ENCODE measurements at regions not wholly inside any gene's neighbourhood (a gene's known extent, or its start where the extent isn't known, plus 50 kb on each side); places are given as distances from the start of the nearest gene placed in this dataset.

GRCh38 chr10:107546284-107546683 is 381.8 kb upstream of the SORCS1 start:
- WGBS (ENCODE audit: insufficient coverage) = 100% methylated on average over 1 of the region's 1 CpG

GRCh38 chr10:107545717-107546116 is 381.2 kb upstream of the SORCS1 start:
- Histone ChIP-seq H3K9me3 (ENCODE audit: control extremely low read depth in 1 of 5, control insufficient read depth in 4 of 5, insufficient read depth in 2 of 5, low read depth in 1 of 5, low read length in 4 of 5) (no peaks in the 10 kb centered on the region), H3K27me3 (replicated peaks in 2 of 5; ENCODE audit: control insufficient read depth in 4 of 5, insufficient read depth in 5 of 5, low read length in 4 of 5) (peaks cover 0 to 2% (median 0%) of the 10 kb centered on the region in 5 experiments), H3K4me1 (ENCODE audit: control extremely low read depth in 1 of 4, control insufficient read depth in 4 of 4, insufficient read depth in 4 of 4, low read length in 3 of 4) (no peaks in the 10 kb centered on the region), H3K27ac (ENCODE audit: insufficient read depth in 1 of 2, low read depth in 1 of 2, low read length in 2 of 2, poor library complexity in 1 of 2, severe bottlenecking in 2 of 2) (no peak overlapping the region), H3K36me3 (ENCODE audit: control insufficient read depth in 4 of 4, insufficient read depth in 4 of 4, low read length in 3 of 4) (no peaks in the 10 kb centered on the region), H3K4me3 (ENCODE audit: control insufficient read depth in 1 of 7, extremely low read depth in 1 of 7, insufficient read depth in 4 of 7, low read depth in 2 of 7, low read length in 6 of 7) (no peak overlapping the region)
- WGBS (ENCODE audit: insufficient coverage) = 97% methylated on average over 16 of the region's 18 CpGs
- POLR2A ChIA-PET = no interaction called here
- no peak for DNase-seq
- CTCF ChIA-PET = no interaction called here

More at GRCh38 chr10:107546284-107546683, 381.8 kb upstream of the SORCS1 start:
- CTCF ChIA-PET = no interaction called here
- POLR2A ChIA-PET = no interaction called here
- no peak overlapping the region for H3K4me3 ChIP-seq (ENCODE audit: control insufficient read depth in 1 of 7, extremely low read depth in 1 of 7, insufficient read depth in 4 of 7, low read depth in 2 of 7, low read length in 6 of 7)
- DNase-seq = no peak
- peaks cover 0 to 2% (median 0%) of the 10 kb centered on the region in 5 experiments for H3K27me3 ChIP-seq (replicated peaks in 2 of 5; ENCODE audit: control insufficient read depth in 4 of 5, insufficient read depth in 5 of 5, low read length in 4 of 5)
- H3K9me3 ChIP-seq (ENCODE audit: control extremely low read depth in 1 of 5, control insufficient read depth in 4 of 5, insufficient read depth in 2 of 5, low read depth in 1 of 5, low read length in 4 of 5) = no peaks in the 10 kb centered on the region
- H3K27ac ChIP-seq (ENCODE audit: insufficient read depth in 1 of 2, low read depth in 1 of 2, low read length in 2 of 2, poor library complexity in 1 of 2, severe bottlenecking in 2 of 2) = no peak overlapping the region
- no peaks in the 10 kb centered on the region for H3K4me1 ChIP-seq (ENCODE audit: control extremely low read depth in 1 of 4, control insufficient read depth in 4 of 4, insufficient read depth in 4 of 4, low read length in 3 of 4)
- no peaks in the 10 kb centered on the region for H3K36me3 ChIP-seq (ENCODE audit: control insufficient read depth in 4 of 4, insufficient read depth in 4 of 4, low read length in 3 of 4)

DNA sequence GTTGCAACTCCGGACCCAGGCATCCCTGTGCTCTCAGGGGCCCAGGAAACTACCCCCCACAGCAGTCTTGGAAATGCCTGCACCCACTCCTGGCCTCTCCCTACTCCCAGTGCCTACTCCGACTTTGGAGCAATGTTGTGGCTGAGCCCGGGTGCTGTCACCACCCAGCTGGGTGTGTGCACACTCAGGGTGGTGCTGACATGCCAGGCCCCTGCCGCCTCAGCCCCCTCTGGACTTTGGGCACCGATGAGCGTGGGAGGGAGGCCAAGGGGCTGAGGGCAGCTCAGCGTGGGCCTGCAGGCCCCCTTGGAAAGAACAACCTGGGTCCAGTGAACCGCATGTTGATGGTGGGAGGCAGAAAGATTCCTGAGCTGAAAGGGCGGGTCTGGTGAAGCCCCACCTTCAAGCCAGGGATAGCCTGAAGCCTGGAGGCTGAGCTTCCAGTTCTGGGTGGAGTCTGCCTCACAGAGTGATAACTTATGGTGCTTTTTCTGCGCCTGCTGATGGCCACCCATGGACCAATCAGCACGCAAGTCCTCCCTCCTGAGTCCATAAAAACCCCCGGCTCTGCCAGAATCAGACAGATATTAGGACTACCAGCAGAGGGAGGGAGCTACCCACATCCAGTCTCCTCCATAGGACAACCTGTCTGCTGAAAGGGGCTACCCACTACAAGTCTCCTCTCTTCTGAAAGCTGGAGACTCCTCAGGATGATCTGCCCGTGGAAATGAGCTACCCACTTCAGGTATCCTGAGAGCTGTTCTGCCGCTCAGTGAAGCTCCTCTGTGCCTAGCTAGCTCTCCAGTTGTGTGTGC is 380.4 kb upstream of the SORCS1 start:
- Histone ChIP-seq H3K4me3 (ENCODE audit: control insufficient read depth in 1 of 7, extremely low read depth in 1 of 7, insufficient read depth in 4 of 7, low read depth in 2 of 7, low read length in 6 of 7) (no peak overlapping the region), H3K27me3 (replicated peaks in 2 of 5; ENCODE audit: control insufficient read depth in 4 of 5, insufficient read depth in 5 of 5, low read length in 4 of 5) (peaks cover 0 to 2% (median 0%) of the 10 kb centered on the region in 5 experiments), H3K9me3 (ENCODE audit: control extremely low read depth in 1 of 5, control insufficient read depth in 4 of 5, insufficient read depth in 2 of 5, low read depth in 1 of 5, low read length in 4 of 5) (no peaks in the 10 kb centered on the region), H3K4me1 (ENCODE audit: control extremely low read depth in 1 of 4, control insufficient read depth in 4 of 4, insufficient read depth in 4 of 4, low read length in 3 of 4) (no peaks in the 10 kb centered on the region), H3K36me3 (ENCODE audit: control insufficient read depth in 4 of 4, insufficient read depth in 4 of 4, low read length in 3 of 4) (no peaks in the 10 kb centered on the region), H3K27ac (ENCODE audit: insufficient read depth in 1 of 2, low read depth in 1 of 2, low read length in 2 of 2, poor library complexity in 1 of 2, severe bottlenecking in 2 of 2) (no peak overlapping the region)
- 90% methylated on average over 14 of the region's 14 CpGs for WGBS (ENCODE audit: insufficient coverage)
- DNase-seq = no peak
- ChIA-PET CTCF (no interaction called here), POLR2A (no interaction called here)

GRCh38 chr10:107542607-107543006 is 378.1 kb upstream of the SORCS1 start:
- Histone ChIP-seq H3K27me3 (replicated peaks in 2 of 5; ENCODE audit: control insufficient read depth in 4 of 5, insufficient read depth in 5 of 5, low read length in 4 of 5) (peaks cover 0 to 2% (median 0%) of the 10 kb centered on the region in 5 experiments), H3K4me1 (ENCODE audit: control extremely low read depth in 1 of 4, control insufficient read depth in 4 of 4, insufficient read depth in 4 of 4, low read length in 3 of 4) (no peaks in the 10 kb centered on the region), H3K27ac (ENCODE audit: insufficient read depth in 1 of 2, low read depth in 1 of 2, low read length in 2 of 2, poor library complexity in 1 of 2, severe bottlenecking in 2 of 2) (no peak overlapping the region), H3K36me3 (ENCODE audit: control insufficient read depth in 4 of 4, insufficient read depth in 4 of 4, low read length in 3 of 4) (no peaks in the 10 kb centered on the region), H3K9me3 (ENCODE audit: control extremely low read depth in 1 of 5, control insufficient read depth in 4 of 5, insufficient read depth in 2 of 5, low read depth in 1 of 5, low read length in 4 of 5) (peaks cover 0 to 1% (median 0%) of the 10 kb centered on the region in 5 experiments), H3K4me3 (ENCODE audit: control insufficient read depth in 1 of 7, extremely low read depth in 1 of 7, insufficient read depth in 4 of 7, low read depth in 2 of 7, low read length in 6 of 7) (no peak overlapping the region)
- CTCF ChIA-PET = no interaction called here
- 100% methylated on average over 2 of the region's 5 CpGs for WGBS (ENCODE audit: insufficient coverage)
- POLR2A ChIA-PET = no interaction called here
- DNase-seq = no peak

DNA sequence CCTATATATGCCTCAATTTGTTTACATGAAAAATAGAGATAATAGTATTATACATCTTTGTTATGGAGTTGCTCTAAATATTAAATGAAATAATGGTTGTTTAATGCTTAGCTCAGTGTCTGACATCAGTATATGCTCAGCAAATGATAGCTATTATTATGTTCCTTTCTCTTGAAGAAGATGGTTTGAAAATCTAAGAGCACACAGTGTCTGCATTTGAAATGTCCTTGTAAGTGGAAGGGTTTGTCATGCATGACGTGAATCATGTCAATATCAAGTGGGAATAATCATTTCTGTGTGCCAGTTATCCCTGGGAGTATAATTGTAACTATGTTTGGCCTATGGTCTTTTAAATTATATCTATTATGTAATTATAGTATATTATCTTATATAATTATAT is 377.5 kb upstream of the SORCS1 start:
- Histone ChIP-seq H3K36me3 (ENCODE audit: control insufficient read depth in 4 of 4, insufficient read depth in 4 of 4, low read length in 3 of 4) (no peaks in the 10 kb centered on the region), H3K27ac (ENCODE audit: insufficient read depth in 1 of 2, low read depth in 1 of 2, low read length in 2 of 2, poor library complexity in 1 of 2, severe bottlenecking in 2 of 2) (no peak overlapping the region), H3K4me3 (ENCODE audit: control insufficient read depth in 1 of 7, extremely low read depth in 1 of 7, insufficient read depth in 4 of 7, low read depth in 2 of 7, low read length in 6 of 7) (no peak overlapping the region), H3K4me1 (ENCODE audit: control extremely low read depth in 1 of 4, control insufficient read depth in 4 of 4, insufficient read depth in 4 of 4, low read length in 3 of 4) (no peaks in the 10 kb centered on the region), H3K27me3 (replicated peaks in 2 of 5; ENCODE audit: control insufficient read depth in 4 of 5, insufficient read depth in 5 of 5, low read length in 4 of 5) (peaks cover 0 to 2% (median 0%) of the 10 kb centered on the region in 5 experiments), H3K9me3 (ENCODE audit: control extremely low read depth in 1 of 5, control insufficient read depth in 4 of 5, insufficient read depth in 2 of 5, low read depth in 1 of 5, low read length in 4 of 5) (peaks cover 0 to 1% (median 0%) of the 10 kb centered on the region in 5 experiments)
- no peak for DNase-seq
- POLR2A ChIA-PET = no interaction called here
- CTCF ChIA-PET = no interaction called here
- no CpG with 5 or more reads among the region's 1 CpG for WGBS (ENCODE audit: insufficient coverage)

- ChIA-PET POLR2A (no interaction called here), CTCF (no interaction called here)
- Histone ChIP-seq H3K36me3 (ENCODE audit: control insufficient read depth in 4 of 4, insufficient read depth in 4 of 4, low read length in 3 of 4) (no peaks in the 10 kb centered on the region), H3K4me1 (ENCODE audit: control extremely low read depth in 1 of 4, control insufficient read depth in 4 of 4, insufficient read depth in 4 of 4, low read length in 3 of 4) (no peaks in the 10 kb centered on the region), H3K27ac (ENCODE audit: insufficient read depth in 1 of 2, low read depth in 1 of 2, low read length in 2 of 2, poor library complexity in 1 of 2, severe bottlenecking in 2 of 2) (no peak overlapping the region), H3K27me3 (replicated peaks in 2 of 5; ENCODE audit: control insufficient read depth in 4 of 5, insufficient read depth in 5 of 5, low read length in 4 of 5) (peaks cover 0 to 2% (median 0%) of the 10 kb centered on the region in 5 experiments), H3K9me3 (ENCODE audit: control extremely low read depth in 1 of 5, control insufficient read depth in 4 of 5, insufficient read depth in 2 of 5, low read depth in 1 of 5, low read length in 4 of 5) (peaks cover 0 to 1% (median 0%) of the 10 kb centered on the region in 5 experiments), H3K4me3 (ENCODE audit: control insufficient read depth in 1 of 7, extremely low read depth in 1 of 7, insufficient read depth in 4 of 7, low read depth in 2 of 7, low read length in 6 of 7) (no peak overlapping the region)
- WGBS (ENCODE audit: insufficient coverage) = no CpG with 5 or more reads among the region's 1 CpG
- no peak for DNase-seq
These were observed 376.5 kb upstream of the SORCS1 start for GRCh38 chr10:107540981-107541380.

GRCh38 chr10:107529350-107529749 is 364.8 kb upstream of the SORCS1 start:
- CTCF ChIA-PET = no interaction called here
- Histone ChIP-seq H3K9me3 (ENCODE audit: control extremely low read depth in 1 of 5, control insufficient read depth in 4 of 5, insufficient read depth in 2 of 5, low read depth in 1 of 5, low read length in 4 of 5) (no peaks in the 10 kb centered on the region), H3K27ac (ENCODE audit: insufficient read depth in 1 of 2, low read depth in 1 of 2, low read length in 2 of 2, poor library complexity in 1 of 2, severe bottlenecking in 2 of 2) (no peak overlapping the region), H3K36me3 (ENCODE audit: control insufficient read depth in 4 of 4, insufficient read depth in 4 of 4, low read length in 3 of 4) (no peaks in the 10 kb centered on the region), H3K4me1 (ENCODE audit: control extremely low read depth in 1 of 4, control insufficient read depth in 4 of 4, insufficient read depth in 4 of 4, low read length in 3 of 4) (no peaks in the 10 kb centered on the region), H3K4me3 (ENCODE audit: control insufficient read depth in 1 of 7, extremely low read depth in 1 of 7, insufficient read depth in 4 of 7, low read depth in 2 of 7, low read length in 6 of 7) (no peak overlapping the region), H3K27me3 (replicated peaks in 2 of 5; ENCODE audit: control insufficient read depth in 4 of 5, insufficient read depth in 5 of 5, low read length in 4 of 5) (no peaks in the 10 kb centered on the region)
- DNase-seq = no peak
- POLR2A ChIA-PET = no interaction called here
- WGBS (ENCODE audit: insufficient coverage) = no CpG with 5 or more reads among the region's 2 CpGs

All from common myeloid progenitor, CD34-positive (primary cell).